GM12878 (cell line): ENCODE measurements at regions not wholly inside any gene's neighbourhood (a gene's known extent, or its start where the extent isn't known, plus 50 kb on each side); places are given as distances from the start of the nearest gene placed in this dataset.

Experiments used
- ATAC-seq: fragments of 200-7000 bp; cut with Tn5 transposase; 3 replicates; pipeline ENCODE4 v1.9.1; 2020; ENCODE audit warnings: mild to moderate bottlenecking, moderate library complexity
- BruUV-seq: library from RNA; stranded (reverse); fragments of 400-500 nt; replicated peaks from 2 replicates; lab custom pipeline; 2021; lab: Mats Ljungman, UMichigan
- CTCF ChIA-PET: fragments of 300-600 bp; sonication (Branson Sonifier 250); formaldehyde crosslinking; extraction: SDS; loops from one replicate; lab custom pipeline; 2021; ENCODE audit warnings: inconsistent platforms; lab: Yijun Ruan, JAX
- POLR2A ChIA-PET: fragments of 350-600 bp; formaldehyde crosslinking; extraction: SDS; loops from one replicate; lab custom pipeline; 2021; ENCODE audit warnings: inconsistent platforms; lab: Charles Lee
- RAD21 ChIA-PET: fragments of 300-600 bp; sonication (Branson Sonifier 250); formaldehyde crosslinking; loops from one replicate; lab custom pipeline; 2023; ENCODE audit warnings: antibody characterized with exemption; ENCODE audit not compliant: unreplicated experiment; lab: Charles Lee
- SMC1A ChIA-PET: fragments of 300-600 bp; sonication (Branson Sonifier 250); formaldehyde crosslinking; loops from one replicate; lab custom pipeline; 2023; ENCODE audit not compliant: unreplicated experiment, uncharacterized antibody; lab: Charles Lee
- DNase-seq: peaks from one replicate; pipeline ENCODE4 v3.0.0-alpha.2; 2011; ENCODE audit warnings: low read depth, low spot score
- FAIRE-seq: peaks from 3 replicates; lab custom pipeline; 2011; peaks lifted over from hg19 to GRCh38; lab: Jason Lieb, UNC
- H2AFZ ChIP-seq: 2 replicates; pipeline ENCODE4 v1.6.0; 2011; ENCODE audit warnings: low read depth, low read length, control low read depth; ENCODE audit not compliant: control insufficient read depth
- H3K27ac ChIP-seq: 2 replicates; pipeline ENCODE4 v1.5.1; 2011; ENCODE audit warnings: control low read depth; ENCODE audit not compliant: control insufficient read depth, insufficient read depth
- H3K27me3 ChIP-seq, 2 experiments: replicated peaks in 1 of 2; 2 replicates each; pipeline versions ENCODE4 v1.6.0 to v1.6.1; 2011; ENCODE audit warnings: low read length in 1 of 2; ENCODE audit not compliant: control insufficient read depth in 2 of 2, insufficient read depth in 2 of 2
- H3K36me3 ChIP-seq, 2 experiments: 2 replicates each; pipeline ENCODE4 v1.5.1; 2011; ENCODE audit warnings: low read length in 1 of 2; ENCODE audit not compliant: control insufficient read depth in 2 of 2, insufficient read depth in 2 of 2
- H3K4me1 ChIP-seq: 2 replicates; pipeline ENCODE4 v1.6.1; 2011; ENCODE audit warnings: mild to moderate bottlenecking, low read length, moderate library complexity, mixed read lengths; ENCODE audit not compliant: control insufficient read depth, insufficient read depth
- H3K4me2 ChIP-seq: 2 replicates; pipeline ENCODE4 v1.6.0; 2011; ENCODE audit warnings: control low read depth; ENCODE audit not compliant: control insufficient read depth, insufficient read depth
- H3K4me3 ChIP-seq: fragments of 200-600 bp; sonication (generic); 2 replicates; pipeline ENCODE4 v1.5.1; 2016
- H3K79me2 ChIP-seq: 2 replicates; pipeline ENCODE4 v1.6.0; 2011; ENCODE audit warnings: low read length; ENCODE audit not compliant: control insufficient read depth, insufficient read depth
- H3K9ac ChIP-seq: 2 replicates; pipeline ENCODE4 v1.8.0; 2011; ENCODE audit warnings: low read length, control low read depth, mixed read lengths; ENCODE audit not compliant: control insufficient read depth, insufficient read depth
- H3K9me3 ChIP-seq: replicated peaks from 3 replicates; pipeline ENCODE4 v1.5.1; 2011; ENCODE audit warnings: mild to moderate bottlenecking, low read length; ENCODE audit not compliant: control insufficient read depth, insufficient read depth
- H4K20me1 ChIP-seq: 2 replicates; pipeline ENCODE4 v1.6.0; 2011; ENCODE audit not compliant: control insufficient read depth, insufficient read depth
- BHLHE40 ChIP-seq, 2 experiments: fragments of 450-650 bp in 1 of 2; IDR thresholded peaks; 2 replicates each; pipeline ENCODE4 v1.6.1; 2011 to 2017; ENCODE audit warnings: low read depth in 2 of 2, borderline replicate concordance in 1 of 2, improper control_type of control experiment in 1 of 2, low read length in 1 of 2, mild to moderate bottlenecking in 1 of 2
- CHD4 ChIP-seq: fragments of 200-600 bp; sonication (generic); IDR thresholded peaks from 2 replicates; pipeline ENCODE4 v1.6.1; 2016; ENCODE audit warnings: mild to moderate bottlenecking
- EGR1 ChIP-seq, 2 experiments: IDR thresholded peaks; 1 replicate in 1 of 2; 2 replicates in 1 of 2; pipeline ENCODE4 v1.6.1; 2011 to 2012; ENCODE audit warnings: low read depth in 2 of 2, low read length in 2 of 2, borderline replicate concordance in 1 of 2, mild to moderate bottlenecking in 1 of 2, moderate library complexity in 1 of 2
- ESRRA ChIP-seq: IDR thresholded peaks from 2 replicates; pipeline ENCODE4 v1.6.1; 2012; ENCODE audit warnings: mild to moderate bottlenecking, low read length, improper control_type of control experiment
- FOS ChIP-seq: IDR thresholded peaks from 3 replicates; pipeline ENCODE4 v1.6.1; 2011; ENCODE audit warnings: borderline replicate concordance; ENCODE audit not compliant: insufficient read length; ENCODE audit errors: extremely low read depth
- HDAC6 ChIP-seq: fragments of 200-600 bp; sonication (generic); IDR thresholded peaks from one replicate; pipeline ENCODE4 v1.8.0; 2017; ENCODE audit warnings: antibody characterized with exemption; ENCODE audit not compliant: unreplicated experiment
- MXI1 ChIP-seq: fragments of 150-350 bp; IDR thresholded peaks from 2 replicates; pipeline ENCODE4 v1.6.1; 2011; ENCODE audit warnings: low read depth, mild to moderate bottlenecking, inconsistent platforms, low read length, improper control_type of control experiment
- MYC ChIP-seq: IDR thresholded peaks from 2 replicates; pipeline ENCODE4 v1.6.1; 2011; ENCODE audit warnings: mild to moderate bottlenecking, low read length, moderate library complexity, inconsistent platforms; ENCODE audit not compliant: insufficient read depth, insufficient replicate concordance, insufficient read length, severe bottlenecking
- NFYA ChIP-seq: IDR thresholded peaks from 2 replicates; pipeline ENCODE4 v1.6.1; 2011; ENCODE audit warnings: low read depth, mild to moderate bottlenecking, low read length, improper control_type of control experiment, borderline replicate concordance
- PML ChIP-seq: IDR thresholded peaks from 2 replicates; pipeline ENCODE4 v1.6.1; 2012; ENCODE audit warnings: low read length, inconsistent platforms
- RELA ChIP-seq: fragments of 450-650 bp; IDR thresholded peaks from 2 replicates; pipeline ENCODE4 v1.8.0; 2014; ENCODE audit warnings: borderline replicate concordance; ENCODE audit not compliant: partially characterized antibody
- RFX5 ChIP-seq: IDR thresholded peaks from 2 replicates; pipeline ENCODE4 v1.6.1; 2011; ENCODE audit warnings: low read depth, low read length, improper control_type of control experiment
- SREBF1 ChIP-seq: IDR thresholded peaks from 2 replicates; pipeline ENCODE4 v1.6.1; 2012; ENCODE audit warnings: mild to moderate bottlenecking, low read length
- SUZ12 ChIP-seq: fragments of 200-600 bp; sonication (generic); IDR thresholded peaks from one replicate; pipeline ENCODE4 v1.6.1; 2018; ENCODE audit warnings: antibody characterized with exemption, mild to moderate bottlenecking; ENCODE audit not compliant: unreplicated experiment
- TCF12 ChIP-seq: IDR thresholded peaks from 2 replicates; pipeline ENCODE4 v1.6.1; 2011; ENCODE audit warnings: low read depth, mild to moderate bottlenecking, low read length
- TCF7 ChIP-seq: IDR thresholded peaks from 2 replicates; pipeline ENCODE4 v1.6.1; 2014; ENCODE audit warnings: antibody characterized with exemption, borderline replicate concordance
- WRNIP1 ChIP-seq: IDR thresholded peaks from 2 replicates; pipeline ENCODE4 v1.6.1; 2011; ENCODE audit warnings: low read depth, low read length, improper control_type of control experiment, borderline replicate concordance
- YBX1 ChIP-seq: fragments of 450-650 bp; IDR thresholded peaks from 2 replicates; pipeline ENCODE4 v1.6.1; 2016; ENCODE audit warnings: antibody characterized with exemption
- ZNF24 ChIP-seq: fragments of 450-650 bp; IDR thresholded peaks from 2 replicates; pipeline ENCODE4 v1.6.1; 2017; ENCODE audit warnings: antibody characterized with exemption, mild to moderate bottlenecking
- ZNF274 ChIP-seq: IDR thresholded peaks from one replicate; pipeline ENCODE4 v1.8.0; 2011; ENCODE audit not compliant: insufficient read length, insufficient read depth
- ZSCAN29 ChIP-seq: fragments of 450-650 bp; IDR thresholded peaks from 2 replicates; pipeline ENCODE4 v1.6.1; 2017; ENCODE audit warnings: mild to moderate bottlenecking, moderate library complexity
- WGBS: methylation state at CpG from one replicate; pipeline ENCODE4 v1.1.6; 2016; ENCODE audit warnings: low lambda C conversion rate; ENCODE audit not compliant: insufficient replicate concordance, insufficient coverage; ENCODE audit errors: missing lambda C conversion rate; 5-methylcytosine and 5-hydroxymethylcytosine counted together
- in situ Hi-C: fragments of 300-500 bp; cut with MboI; formaldehyde crosslinking; loops from 9 replicates; pipeline ENCODE4 v1.14.3; 2018; ENCODE audit warnings: mixed read lengths
- intact Hi-C: fragments of 100-400 bp; cut with micrococcal nuclease; formaldehyde crosslinking; loops from one replicate; pipeline ENCODE4 v1.14.2; 2022; ENCODE audit not compliant: unreplicated experiment
- TF ChIP-seq, protein P1 (sequence below): IDR thresholded peaks from 2 replicates; pipeline ENCODE4 v1.6.1; 2012; ENCODE audit warnings: low read depth, low read length, improper control_type of control experiment

DNA sequence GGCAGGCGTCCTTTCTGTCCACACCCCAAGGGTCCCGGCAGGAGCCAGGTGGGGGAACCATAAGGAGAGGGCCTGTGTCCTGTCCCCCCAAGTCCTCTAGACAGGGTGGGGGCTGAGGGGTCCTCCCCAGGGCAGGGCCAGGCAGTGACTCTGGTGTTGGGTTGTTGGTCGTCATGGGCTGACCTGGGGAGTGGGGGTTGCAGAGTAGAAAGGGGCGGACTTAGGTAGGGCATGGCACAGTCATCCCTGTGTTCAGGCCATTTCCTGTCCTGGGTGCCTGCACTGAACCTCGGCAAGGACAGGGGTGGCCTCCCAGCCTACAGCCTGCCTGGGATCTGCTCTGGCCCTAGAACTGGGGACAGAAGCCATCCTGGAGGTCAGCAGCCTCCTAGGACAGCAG lies 356.2 kb downstream of the TMEM121 start (continued):
- no peak for TF ChIP-seq PML
- no peak for TF ChIP-seq RFX5
- no peak for TF ChIP-seq TCF7
- TF ChIP-seq, all 136 proteins: peak for 0

DNA sequence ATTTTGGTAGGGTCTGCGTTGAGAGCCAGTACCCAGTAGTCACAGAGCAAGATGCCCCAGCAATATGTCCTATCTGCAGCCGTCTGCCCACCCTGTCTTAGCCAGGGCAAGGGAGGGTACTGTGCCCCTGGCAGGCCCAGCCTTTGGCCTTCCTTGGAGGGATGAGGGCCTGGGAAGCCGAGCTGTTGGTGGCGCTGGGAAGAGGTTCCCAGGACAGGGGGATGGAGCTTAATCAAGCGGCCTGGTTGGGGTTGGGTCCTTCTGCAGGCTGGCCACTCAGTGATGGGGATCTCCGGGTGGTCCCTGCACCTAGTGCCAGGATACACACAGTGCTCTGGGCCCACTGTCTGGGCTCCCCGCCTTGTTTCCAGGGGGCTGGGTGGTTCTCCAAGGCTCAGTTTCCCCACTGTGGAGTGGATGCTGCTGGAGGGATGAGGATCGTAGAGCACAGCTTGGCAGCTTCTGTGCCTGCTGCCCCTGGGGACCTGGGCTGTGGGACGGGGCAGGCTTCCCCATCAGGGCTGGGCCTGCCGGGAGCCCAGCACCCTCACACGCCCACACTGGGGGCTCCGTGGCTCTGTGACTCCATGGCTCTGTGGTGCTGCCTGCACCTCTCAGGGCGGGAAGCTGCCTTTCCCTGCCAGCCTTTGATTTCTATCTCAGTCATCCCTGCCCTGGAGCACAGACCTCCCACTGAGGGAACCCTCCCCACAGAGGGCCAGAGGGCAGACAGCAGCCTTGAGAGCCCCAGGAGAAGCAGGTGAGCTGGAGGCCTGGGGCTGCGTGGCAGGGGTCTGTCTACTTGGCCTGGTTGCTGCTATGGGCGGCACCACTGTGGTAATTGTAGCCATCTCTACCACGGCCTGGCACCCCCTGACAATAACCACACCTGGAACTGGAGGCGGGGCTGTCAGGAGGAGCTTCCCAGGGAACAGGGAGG lies 357.0 kb downstream of the TMEM121 start:
- no peaks in the 10 kb centered on the region for H3K4me1 ChIP-seq
- in situ Hi-C loops (no loop called here), intact Hi-C loops (no loop called here)
- no peaks in the 10 kb centered on the region for H3K9me3 ChIP-seq
- no peak overlapping the region for H3K4me2 ChIP-seq
- no peak overlapping the region for H3K9ac ChIP-seq
- no peaks in the 10 kb centered on the region for H4K20me1 ChIP-seq
- no peak overlapping the region for H2AFZ ChIP-seq
- DNase-seq (no peak), ATAC-seq (no peak), FAIRE-seq (no peak)
- no CpG with 5 or more reads among the region's 17 CpGs for WGBS
- ChIA-PET POLR2A (no interaction called here), SMC1A (no interaction called here), CTCF (no interaction called here), RAD21 (no interaction called here)
- no peaks in the 10 kb centered on the region for H3K36me3 ChIP-seq
- TF ChIP-seq ZSCAN29 (no peak), EGR1 (IDR thresholded peaks at IDR 0.05; ENCODE audit: borderline replicate concordance in 1 of 2, low read depth in 2 of 2, low read length in 2 of 2) (no peak), NFYA (no peak), MYC (no peak), SUZ12 (no peak), BHLHE40 (IDR thresholded peaks at IDR 0.05; ENCODE audit: borderline replicate concordance in 1 of 2, low read depth in 2 of 2, low read length in 1 of 2) (no peak), RELA (no peak), ZNF274 (no peak), YBX1 (no peak), WRNIP1 (no peak), MXI1 (no peak), SREBF1 (no peak), CHD4 (no peak), HDAC6 (no peak), ESRRA (no peak), FOS (no peak), ZNF24 (no peak), TCF12 (no peak)
- TF ChIP-seq, protein P1, sequence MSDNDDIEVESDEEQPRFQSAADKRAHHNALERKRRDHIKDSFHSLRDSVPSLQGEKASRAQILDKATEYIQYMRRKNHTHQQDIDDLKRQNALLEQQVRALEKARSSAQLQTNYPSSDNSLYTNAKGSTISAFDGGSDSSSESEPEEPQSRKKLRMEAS: no peak
- H3K79me2 ChIP-seq: no peaks in the 10 kb centered on the region
- H3K27me3 ChIP-seq: no peaks in the 10 kb centered on the region
- H3K4me3 ChIP-seq: no peak overlapping the region
- no peak overlapping the region for H3K27ac ChIP-seq
- BruUV-seq: no TSS peak
